Neutrophil (primary cell): ENCODE measurements at regions not wholly inside any gene's neighbourhood (a gene's known extent, or its start where the extent isn't known, plus 50 kb on each side); places are given as distances from the start of the nearest gene placed in this dataset.

Source experiments
- H3K27ac ChIP-seq: fragments of 200-600 bp; sonication (generic); 2 replicates; pipeline ENCODE4 v1.5.1; 2016; ENCODE audit warnings: mild to moderate bottlenecking, moderate library complexity
- H3K27me3 ChIP-seq: fragments of 200-600 bp; sonication (generic); 2 replicates; pipeline ENCODE4 v1.6.0; 2016; ENCODE audit warnings: mild to moderate bottlenecking
- H3K36me3 ChIP-seq: fragments of 200-600 bp; sonication (generic); 2 replicates; pipeline ENCODE4 v1.5.1; 2017
- H3K4me1 ChIP-seq, 2 experiments: fragments of 200-600 bp in 1 of 2; sonication (generic) in 1 of 2; 1 replicate in 1 of 2; 2 replicates in 1 of 2; pipeline versions ENCODE4 v1.5.1 to v1.6.1; 2013 to 2016; ENCODE audit warnings: low read depth in 1 of 2, low read length in 1 of 2, mild to moderate bottlenecking in 1 of 2, moderate library complexity in 1 of 2; ENCODE audit not compliant: control insufficient read depth in 1 of 2, insufficient read depth in 1 of 2
- H3K4me3 ChIP-seq, 2 experiments: fragments of 200-600 bp in 1 of 2; sonication (generic) in 1 of 2; 1 replicate in 1 of 2; 2 replicates in 1 of 2; pipeline ENCODE4 v1.5.1; 2013 to 2016; ENCODE audit warnings: low read depth in 1 of 2, low read length in 1 of 2, mild to moderate bottlenecking in 1 of 2, moderate library complexity in 1 of 2
- H3K9me3 ChIP-seq: fragments of 200-600 bp; sonication (generic); 2 replicates; pipeline ENCODE4 v1.5.1; 2016
- TF ChIP-seq, protein P1 (sequence below): fragments of 200-600 bp; sonication (generic); IDR thresholded peaks from 2 replicates; pipeline ENCODE4 v1.5.1; 2016; ENCODE audit warnings: antibody characterized with exemption

DNA sequence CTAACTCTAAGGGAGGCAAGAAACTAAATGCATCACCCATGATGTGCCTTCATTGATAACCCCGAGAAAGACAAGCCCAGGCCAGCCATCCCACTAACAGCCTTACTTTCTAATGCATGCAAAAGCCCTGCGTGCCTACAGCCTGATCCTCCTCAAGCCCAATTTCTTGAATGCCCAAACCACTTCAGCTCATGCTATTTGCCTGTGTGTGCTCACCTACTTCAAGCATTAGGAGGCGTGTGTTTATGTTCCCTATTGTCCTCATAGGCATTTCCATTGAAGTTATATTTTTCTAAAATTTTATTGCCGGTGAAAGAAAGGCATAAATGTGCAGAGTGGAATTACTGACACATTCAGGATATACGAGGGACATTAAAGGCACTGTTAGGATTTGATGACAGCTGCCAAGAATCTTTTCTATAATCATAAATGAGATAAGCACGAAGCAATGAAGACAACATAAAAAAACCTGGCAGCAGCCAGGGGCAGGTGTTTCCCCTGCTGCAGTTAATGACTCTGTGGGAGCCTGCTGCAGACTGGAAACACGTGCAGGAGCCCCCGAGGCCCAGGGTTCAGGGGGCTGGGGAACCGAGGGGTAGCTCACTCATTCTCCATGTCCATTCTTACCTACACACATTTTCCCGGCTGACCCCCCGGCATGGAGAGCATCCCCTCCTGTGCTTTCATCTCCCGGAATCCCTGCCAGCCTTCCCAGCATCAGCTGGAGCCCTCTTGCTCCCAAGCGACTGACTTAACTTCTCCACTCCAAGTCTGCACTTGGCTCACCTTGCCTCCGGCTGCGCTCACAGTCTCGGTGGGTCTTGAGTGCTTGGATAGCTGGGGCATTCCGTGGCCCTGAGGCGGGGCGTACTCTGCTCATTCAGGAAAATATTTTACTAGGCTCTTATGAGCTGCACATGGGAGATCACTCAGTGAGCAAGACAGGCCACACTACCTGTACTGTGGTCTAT lies 292.3 kb upstream of the SIX2 start:
- Histone ChIP-seq H3K27me3 (peaks cover 7% of the 10 kb centered on the region), H3K4me3 (no peak overlapping the region)
- TF ChIP-seq, protein P1, sequence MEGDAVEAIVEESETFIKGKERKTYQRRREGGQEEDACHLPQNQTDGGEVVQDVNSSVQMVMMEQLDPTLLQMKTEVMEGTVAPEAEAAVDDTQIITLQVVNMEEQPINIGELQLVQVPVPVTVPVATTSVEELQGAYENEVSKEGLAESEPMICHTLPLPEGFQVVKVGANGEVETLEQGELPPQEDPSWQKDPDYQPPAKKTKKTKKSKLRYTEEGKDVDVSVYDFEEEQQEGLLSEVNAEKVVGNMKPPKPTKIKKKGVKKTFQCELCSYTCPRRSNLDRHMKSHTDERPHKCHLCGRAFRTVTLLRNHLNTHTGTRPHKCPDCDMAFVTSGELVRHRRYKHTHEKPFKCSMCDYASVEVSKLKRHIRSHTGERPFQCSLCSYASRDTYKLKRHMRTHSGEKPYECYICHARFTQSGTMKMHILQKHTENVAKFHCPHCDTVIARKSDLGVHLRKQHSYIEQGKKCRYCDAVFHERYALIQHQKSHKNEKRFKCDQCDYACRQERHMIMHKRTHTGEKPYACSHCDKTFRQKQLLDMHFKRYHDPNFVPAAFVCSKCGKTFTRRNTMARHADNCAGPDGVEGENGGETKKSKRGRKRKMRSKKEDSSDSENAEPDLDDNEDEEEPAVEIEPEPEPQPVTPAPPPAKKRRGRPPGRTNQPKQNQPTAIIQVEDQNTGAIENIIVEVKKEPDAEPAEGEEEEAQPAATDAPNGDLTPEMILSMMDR, result no peak

DNA sequence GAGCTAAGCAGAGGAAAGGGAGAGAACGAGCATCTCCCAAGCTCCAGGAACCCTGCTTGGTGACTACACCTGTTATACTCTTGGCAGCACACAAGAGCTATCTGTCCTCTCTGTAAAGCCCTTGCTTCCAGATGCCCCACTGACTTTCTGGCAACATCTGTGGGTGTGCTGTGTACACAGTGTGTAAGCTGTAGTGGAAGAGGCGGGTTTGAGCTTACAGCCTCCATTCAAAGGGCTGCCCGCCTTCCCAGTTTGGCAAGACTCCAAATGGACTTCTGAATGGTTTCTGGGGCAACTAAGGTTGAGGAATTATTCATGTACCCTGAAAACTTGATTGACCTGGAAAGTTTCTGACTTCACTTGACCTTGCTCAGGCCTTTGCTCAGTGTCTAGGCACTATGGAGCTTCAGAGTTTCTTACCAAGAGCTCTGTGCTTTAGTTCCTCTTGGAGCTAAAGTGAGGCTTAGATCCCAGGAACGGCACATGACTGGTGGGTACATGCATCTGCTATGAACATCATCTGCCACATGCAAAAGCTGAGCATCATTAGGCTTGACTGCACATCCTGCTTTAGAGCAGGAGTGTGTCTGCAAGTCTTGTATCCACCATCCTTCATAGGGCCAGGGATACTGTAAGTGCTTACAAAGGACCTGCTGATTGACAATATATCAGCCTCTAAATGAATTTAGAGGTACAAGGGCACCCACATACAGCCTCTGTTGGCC lies 290.9 kb upstream of the SIX2 start:
- H3K27me3 ChIP-seq, result peaks cover 7% of the 10 kb centered on the region
- H3K9me3 ChIP-seq, result no peaks in the 10 kb centered on the region
- H3K27ac ChIP-seq, result no peak overlapping the region

More for the DNA sequence above, 292.3 kb upstream of the SIX2 start:
- Histone ChIP-seq H3K27ac (no peak overlapping the region), H3K9me3 (no peaks in the 10 kb centered on the region), H3K4me1 (no peaks in the 10 kb centered on the region), H3K36me3 (no peaks in the 10 kb centered on the region)

DNA sequence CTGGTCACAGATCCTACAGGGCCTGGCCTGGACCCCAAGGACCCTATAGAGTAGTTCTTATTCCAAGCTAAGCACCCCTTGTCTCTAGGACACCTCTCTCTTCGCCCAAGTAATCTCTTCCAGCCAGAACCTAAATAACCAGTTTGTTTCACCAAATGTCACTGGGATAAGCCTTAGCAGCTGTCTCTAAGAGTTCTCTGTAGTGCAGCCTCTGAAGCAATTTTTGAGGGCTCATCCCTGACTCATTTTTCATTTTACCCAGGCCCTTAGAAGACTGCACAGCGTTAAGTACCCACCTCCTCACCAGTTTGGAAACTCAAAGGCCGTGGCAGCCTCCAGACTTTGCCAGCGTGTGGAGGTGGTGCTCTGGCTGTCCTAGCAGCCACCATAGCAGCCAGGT lies 290.1 kb upstream of the SIX2 start:
- no peaks in the 10 kb centered on the region for H3K36me3 ChIP-seq
- H3K4me1 ChIP-seq, result no peaks in the 10 kb centered on the region
- TF ChIP-seq, protein P1, result no peak
- H3K27me3 ChIP-seq, result peaks cover 7% of the 10 kb centered on the region
- no peak overlapping the region for H3K27ac ChIP-seq
- H3K9me3 ChIP-seq, result no peaks in the 10 kb centered on the region
- H3K4me3 ChIP-seq, result no peak overlapping the region

More for the DNA sequence above, 290.9 kb upstream of the SIX2 start:
- H3K36me3 ChIP-seq, result no peaks in the 10 kb centered on the region
- no peak overlapping the region for H3K4me3 ChIP-seq
- TF ChIP-seq, protein P1, result no peak
- H3K4me1 ChIP-seq, result no peaks in the 10 kb centered on the region

DNA sequence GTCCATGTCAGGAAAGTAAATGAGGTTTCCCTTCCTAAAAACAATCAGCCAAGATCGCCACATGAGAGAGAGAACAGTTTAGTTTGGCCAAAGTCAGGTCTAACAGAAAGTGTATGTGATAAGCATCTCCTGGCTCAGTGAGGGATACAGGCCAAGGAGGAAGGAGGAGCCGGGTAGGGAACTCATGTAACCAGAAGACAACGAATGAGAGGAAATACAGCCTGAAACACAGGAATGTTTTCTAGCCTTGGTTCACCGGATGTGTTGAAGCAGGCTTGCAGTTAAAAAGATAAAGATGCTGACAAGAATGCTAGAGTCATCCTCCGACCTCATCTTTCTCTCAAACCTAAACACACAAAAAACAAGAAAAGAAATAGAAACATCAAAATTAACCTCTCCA lies 283.9 kb upstream of the SIX2 start:
- peaks cover 9% of the 10 kb centered on the region for H3K27me3 ChIP-seq
- H3K4me1 ChIP-seq, result no peaks in the 10 kb centered on the region
- no peaks in the 10 kb centered on the region for H3K9me3 ChIP-seq
- no peaks in the 10 kb centered on the region for H3K36me3 ChIP-seq
- no peak overlapping the region for H3K4me3 ChIP-seq
- no peak overlapping the region for H3K27ac ChIP-seq
- TF ChIP-seq, protein P1, result no peak

DNA sequence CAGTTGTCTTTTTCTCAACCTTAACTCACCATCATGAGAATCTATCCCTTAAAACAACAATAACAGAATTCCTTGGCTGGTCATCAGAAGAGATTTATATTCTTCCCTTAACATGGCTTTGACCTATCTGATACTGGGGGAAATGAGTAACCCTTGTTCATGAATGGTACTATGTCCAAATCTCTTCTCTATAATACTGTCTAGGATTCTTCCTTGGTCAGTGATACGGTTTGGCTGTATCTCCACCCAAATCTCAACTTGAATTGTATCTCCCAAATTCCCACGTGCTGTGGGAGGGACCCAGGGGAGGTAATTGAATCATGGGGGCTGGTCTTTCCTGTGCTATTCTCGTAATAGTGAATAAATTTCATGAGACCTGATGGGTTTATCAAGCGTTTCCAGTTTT lies 282.0 kb upstream of the SIX2 start:
- no peaks in the 10 kb centered on the region for H3K4me1 ChIP-seq
- H3K27ac ChIP-seq, result no peak overlapping the region
- H3K36me3 ChIP-seq, result no peaks in the 10 kb centered on the region
- no peak overlapping the region for H3K4me3 ChIP-seq
- peaks cover 12% of the 10 kb centered on the region for H3K27me3 ChIP-seq
- no peaks in the 10 kb centered on the region for H3K9me3 ChIP-seq
- TF ChIP-seq, protein P1, result no peak
